ENCODE measurements at regions not wholly inside any gene's neighbourhood (a gene's known extent, or its start where the extent isn't known, plus 50 kb on each side); places are given as distances from the start of the nearest gene placed in this dataset.

- no peaks in the 10 kb centered on the region for H3K36me3 Mint-ChIP-seq
- no peak overlapping the region for H3K4me3 Mint-ChIP-seq
- H3K27me3 Mint-ChIP-seq (ENCODE audit: low read depth in 2 of 2), result no peaks in the 10 kb centered on the region
- ATAC-seq (no peak), DNase-seq (no peak)
- H3K4me1 Mint-ChIP-seq, result peaks cover 7 to 9% of the 10 kb centered on the region in 2 donors
- TF ChIP-seq CTCF (IDR thresholded peaks at IDR 0.05), result no peak
- no peak overlapping the region for H3K27ac Mint-ChIP-seq
- no peaks in the 10 kb centered on the region for H3K4me1 ChIP-seq (ENCODE audit: control insufficient read depth, insufficient read depth, low read length)
- H3K36me3 ChIP-seq (ENCODE audit: control insufficient read depth, insufficient read depth, low read length), result no peaks in the 10 kb centered on the region
- H3K4me3 ChIP-seq (ENCODE audit: low read length), result no peak overlapping the region
- WGBS (ENCODE audit: insufficient coverage), result 91% methylated on average over 3 of the region's 3 CpGs
- H3K9me3 Mint-ChIP-seq, result peaks cover 0 to 5% of the 10 kb centered on the region in 2 donors
- no peaks in the 10 kb centered on the region for H3K9me3 ChIP-seq (ENCODE audit: control insufficient read depth, insufficient read depth, low read length)
- H3K27me3 ChIP-seq (ENCODE audit: control insufficient read depth, insufficient read depth, low read length), result no peaks in the 10 kb centered on the region
- intact Hi-C loops (cut with micrococcal nuclease), result no loop called here
- H3K27ac ChIP-seq (ENCODE audit: low read length), result no peak overlapping the region
These were observed 338.9 kb upstream of the KIAA1217 start for GRCh38 chr10:23869996-23870395.

- H3K4me3 ChIP-seq (ENCODE audit: low read length), result no peak overlapping the region
- H3K4me1 ChIP-seq (ENCODE audit: control insufficient read depth, insufficient read depth, low read length), result no peaks in the 10 kb centered on the region
- no peaks in the 10 kb centered on the region for H3K36me3 ChIP-seq (ENCODE audit: control insufficient read depth, insufficient read depth, low read length)
- no peak overlapping the region for H3K4me3 Mint-ChIP-seq
- no peak overlapping the region for H3K27ac Mint-ChIP-seq
- intact Hi-C loops (cut with micrococcal nuclease), result no loop called here
- H3K27me3 ChIP-seq (ENCODE audit: control insufficient read depth, insufficient read depth, low read length), result no peaks in the 10 kb centered on the region
- WGBS (ENCODE audit: insufficient coverage), result 0% methylated on average over 1 of the region's 2 CpGs
- no peak for TF ChIP-seq CTCF (IDR thresholded peaks at IDR 0.05)
- ATAC-seq (no peak), DNase-seq (no peak)
- peaks cover 7 to 9% of the 10 kb centered on the region in 2 donors for H3K4me1 Mint-ChIP-seq
- H3K9me3 ChIP-seq (ENCODE audit: control insufficient read depth, insufficient read depth, low read length), result no peaks in the 10 kb centered on the region
- no peak overlapping the region for H3K27ac ChIP-seq (ENCODE audit: low read length)
- H3K27me3 Mint-ChIP-seq (ENCODE audit: low read depth in 2 of 2), result no peaks in the 10 kb centered on the region
- no peaks in the 10 kb centered on the region for H3K36me3 Mint-ChIP-seq
- H3K9me3 Mint-ChIP-seq, result peaks cover 0 to 5% of the 10 kb centered on the region in 2 donors
These were observed 338.0 kb upstream of the KIAA1217 start for GRCh38 chr10:23870651-23871610.

- DNase-seq, result no peak
- H3K4me1 ChIP-seq (ENCODE audit: control insufficient read depth, insufficient read depth, low read length), result no peaks in the 10 kb centered on the region
- Mint-ChIP-seq H3K27ac (no peak overlapping the region), H3K27me3 (ENCODE audit: low read depth in 2 of 2) (no peaks in the 10 kb centered on the region), H3K4me3 (no peak overlapping the region), H3K36me3 (no peaks in the 10 kb centered on the region), H3K4me1 (peaks cover 7 to 9% of the 10 kb centered on the region in 2 donors), H3K9me3 (peaks cover 0 to 5% of the 10 kb centered on the region in 2 donors)
- no peaks in the 10 kb centered on the region for H3K27me3 ChIP-seq (ENCODE audit: control insufficient read depth, insufficient read depth, low read length)
- H3K4me3 ChIP-seq (ENCODE audit: low read length), result no peak overlapping the region
- 60% methylated on average over 1 of the region's 2 CpGs for WGBS (ENCODE audit: insufficient coverage)
- intact Hi-C loops (cut with micrococcal nuclease), result no loop called here
- no peak overlapping the region for H3K27ac ChIP-seq (ENCODE audit: low read length)
- ATAC-seq, result no peak
- H3K36me3 ChIP-seq (ENCODE audit: control insufficient read depth, insufficient read depth, low read length), result no peaks in the 10 kb centered on the region
- no peak for TF ChIP-seq CTCF (IDR thresholded peaks at IDR 0.05)
- no peaks in the 10 kb centered on the region for H3K9me3 ChIP-seq (ENCODE audit: control insufficient read depth, insufficient read depth, low read length)
These were observed 336.6 kb upstream of the KIAA1217 start for GRCh38 chr10:23872290-23872689.

Measured in natural killer cell (primary cell).